HepG2 (cell line): ENCODE measurements at regions not wholly inside any gene's neighbourhood (a gene's known extent, or its start where the extent isn't known, plus 50 kb on each side); places are given as distances from the start of the nearest gene placed in this dataset.
A peak's percentile ranks its signal among the peaks of the same experiment; 100 is the strongest.

Experiments
- ATAC-seq: fragments of 200-7000 bp; cut with Tn5 transposase; 3 replicates; pipeline ENCODE4 v1.9.1; 2020; ENCODE audit warnings: mild to moderate bottlenecking, moderate library complexity
- BruUV-seq: library from RNA; stranded (reverse); fragments of 400-500 nt; replicated peaks from 2 replicates; lab custom pipeline; 2021; lab: Mats Ljungman, UMichigan
- CTCF ChIA-PET: fragments of 300-600 bp; formaldehyde crosslinking; extraction: SDS; loops from one replicate; lab custom pipeline; 2021; ENCODE audit warnings: low total read pairs, inconsistent platforms, low intra/inter-chr PET ratio; lab: Yijun Ruan, JAX
- POLR2A ChIA-PET: fragments of 350-600 bp; sonication (Branson Sonifier 250); formaldehyde crosslinking; loops from one replicate; lab custom pipeline; 2020; ENCODE audit warnings: antibody characterized with exemption, inconsistent platforms; lab: Yijun Ruan, JAX
- DNase-seq: peaks from one replicate; pipeline ENCODE4 v3.0.0-alpha.2; 2015; ENCODE audit warnings: low spot score
- FAIRE-seq: peaks from 3 replicates; lab custom pipeline; 2011; peaks lifted over from hg19 to GRCh38; lab: Jason Lieb, UNC
- H2AFZ ChIP-seq: one replicate; pipeline ENCODE4 v1.6.1; 2011; ENCODE audit warnings: low read length, inconsistent platforms
- H3K27ac ChIP-seq: fragments of 300-600 bp; 3 replicates; pipeline ENCODE4 v1.8.0; 2011; ENCODE audit warnings: mixed run types, mild to moderate bottlenecking, mixed read lengths, low read length, inconsistent platforms; ENCODE audit not compliant: insufficient read depth; ENCODE audit errors: extremely low read length
- H3K27me3 ChIP-seq, 2 experiments: fragments of 200-600 bp in 1 of 2; 2 replicates in 1 of 2; 3 replicates in 1 of 2; pipeline versions ENCODE4 v1.6.0 to v1.8.0; 2011; ENCODE audit warnings: low read length in 2 of 2, mild to moderate bottlenecking in 2 of 2, moderate library complexity in 2 of 2, inconsistent platforms in 1 of 2; ENCODE audit not compliant: insufficient read depth in 2 of 2, control insufficient read depth in 1 of 2
- H3K36me3 ChIP-seq, 2 experiments: fragments of 200-600 bp in 1 of 2; replicated peaks in 1 of 2; 2 replicates in 1 of 2; 3 replicates in 1 of 2; pipeline versions ENCODE4 v1.5.1 to v1.8.0; 2011; ENCODE audit warnings: low read length in 2 of 2, inconsistent platforms in 1 of 2; ENCODE audit not compliant: insufficient read depth in 2 of 2, control insufficient read depth in 1 of 2
- H3K4me1 ChIP-seq: 2 replicates; pipeline ENCODE4 v1.5.1; 2012; ENCODE audit warnings: low read length, inconsistent platforms; ENCODE audit not compliant: insufficient read depth
- H3K4me2 ChIP-seq: 2 replicates; pipeline ENCODE4 v1.6.0; 2011; ENCODE audit warnings: low read depth, low read length, inconsistent platforms
- H3K4me3 ChIP-seq, 3 experiments: fragments of 200-600 bp in 1 of 3; sonication (generic), shearing (Covaris generic) in 1 of 3; replicated peaks in 1 of 3; 2 replicates each; pipeline ENCODE4 v1.5.1; 2011 to 2016; ENCODE audit warnings: low read length in 3 of 3, inconsistent platforms in 2 of 3, low read depth in 2 of 3, mild to moderate bottlenecking in 2 of 3, control low read depth in 1 of 3, mixed read lengths in 1 of 3; ENCODE audit not compliant: insufficient read depth in 1 of 3
- H3K79me2 ChIP-seq: one replicate; pipeline ENCODE4 v1.6.1; 2011; ENCODE audit warnings: low read length, inconsistent platforms; ENCODE audit not compliant: insufficient read depth
- H3K9ac ChIP-seq: 2 replicates; pipeline ENCODE4 v1.6.0; 2011; ENCODE audit warnings: mild to moderate bottlenecking, low read depth, low read length, inconsistent platforms; ENCODE audit not compliant: insufficient read depth
- H3K9me3 ChIP-seq: 2 replicates; pipeline ENCODE4 v1.5.1; 2012; ENCODE audit warnings: mild to moderate bottlenecking, low read length
- H4K20me1 ChIP-seq: 2 replicates; pipeline ENCODE4 v1.6.0; 2011; ENCODE audit warnings: inconsistent platforms, mild to moderate bottlenecking, low read length, moderate library complexity; ENCODE audit not compliant: insufficient read depth
- CCAR2 ChIP-seq: fragments of 200-400 bp; formaldehyde crosslinking; optimal IDR thresholded peaks from 2 replicates; pipeline ENCODE3; 2018; ENCODE audit warnings: low read depth, mild to moderate bottlenecking, low read length, moderate library complexity
- KDM1A ChIP-seq: IDR thresholded peaks from 2 replicates; pipeline ENCODE4 v1.6.1; 2016; ENCODE audit warnings: missing compliant biosample characterization
- NFKBIZ ChIP-seq: IDR thresholded peaks from 2 replicates; pipeline ENCODE4 v1.6.1; 2018; ENCODE audit warnings: missing genetic modification reagents, missing compliant biosample characterization
- SRY ChIP-seq: sonication (generic); formaldehyde crosslinking; IDR thresholded peaks from 2 replicates; pipeline ENCODE4 v1.8.0; 2022; ENCODE audit warnings: mild to moderate bottlenecking, missing genetic modification reagents
- TCF7L2 ChIP-seq: IDR thresholded peaks from 2 replicates; pipeline ENCODE4 v1.6.1; 2011; ENCODE audit warnings: mild to moderate bottlenecking, low read depth, low read length, moderate library complexity
- ZNF17 ChIP-seq: sonication (generic); formaldehyde crosslinking; IDR thresholded peaks from 2 replicates; pipeline ENCODE4 v1.5.0; 2020; ENCODE audit warnings: mild to moderate bottlenecking, missing genetic modification reagents
- ZNF484 ChIP-seq: sonication (generic); formaldehyde crosslinking; IDR thresholded peaks from 2 replicates; pipeline ENCODE4 v1.5.1; 2020; ENCODE audit warnings: mild to moderate bottlenecking, low read depth, missing genetic modification reagents, borderline replicate concordance
- ZNF563 ChIP-seq: sonication (generic); formaldehyde crosslinking; IDR thresholded peaks from 2 replicates; pipeline ENCODE4 v1.8.0; 2022; ENCODE audit warnings: mild to moderate bottlenecking, moderate library complexity, missing genetic modification reagents
- ZNF616 ChIP-seq: sonication (generic); formaldehyde crosslinking; IDR thresholded peaks from 2 replicates; pipeline ENCODE4 v1.5.0; 2020; ENCODE audit warnings: low read depth, mild to moderate bottlenecking, missing genetic modification reagents
- WGBS: methylation state at CpG from one replicate; pipeline ENCODE4 v1.1.6; 2017; ENCODE audit warnings: low lambda C conversion rate; 5-methylcytosine and 5-hydroxymethylcytosine counted together
- in situ Hi-C: cut with HindIII; loops from 2 replicates; pipeline ENCODE4 v1.10.0; 2017; ENCODE audit warnings: low pct_unique_long_range_greater_than_20kb; ENCODE audit not compliant: extremely low pct_ligation_motif_present
- intact Hi-C: fragments of 100-400 bp; cut with micrococcal nuclease; formaldehyde crosslinking; loops from one replicate; pipeline ENCODE4 v1.10.0; 2022; ENCODE audit not compliant: unreplicated experiment
- TF ChIP-seq, protein P1 (sequence below): sonication (generic); formaldehyde crosslinking; IDR thresholded peaks from 2 replicates; pipeline ENCODE4 v1.4.0; 2020; ENCODE audit warnings: missing genetic modification reagents, borderline replicate concordance
- TF ChIP-seq, protein P2 (sequence below): IDR thresholded peaks from 2 replicates; pipeline ENCODE4 v1.6.1; 2016
- TF ChIP-seq, protein P3 (sequence below): sonication (generic); formaldehyde crosslinking; IDR thresholded peaks from 2 replicates; pipeline ENCODE4 v1.5.0; 2020; ENCODE audit warnings: missing genetic modification reagents
- TF ChIP-seq, protein P4 (sequence below): sonication (generic); formaldehyde crosslinking; IDR thresholded peaks from 2 replicates; pipeline ENCODE4 v1.4.0; 2020; ENCODE audit warnings: missing genetic modification reagents

DNA sequence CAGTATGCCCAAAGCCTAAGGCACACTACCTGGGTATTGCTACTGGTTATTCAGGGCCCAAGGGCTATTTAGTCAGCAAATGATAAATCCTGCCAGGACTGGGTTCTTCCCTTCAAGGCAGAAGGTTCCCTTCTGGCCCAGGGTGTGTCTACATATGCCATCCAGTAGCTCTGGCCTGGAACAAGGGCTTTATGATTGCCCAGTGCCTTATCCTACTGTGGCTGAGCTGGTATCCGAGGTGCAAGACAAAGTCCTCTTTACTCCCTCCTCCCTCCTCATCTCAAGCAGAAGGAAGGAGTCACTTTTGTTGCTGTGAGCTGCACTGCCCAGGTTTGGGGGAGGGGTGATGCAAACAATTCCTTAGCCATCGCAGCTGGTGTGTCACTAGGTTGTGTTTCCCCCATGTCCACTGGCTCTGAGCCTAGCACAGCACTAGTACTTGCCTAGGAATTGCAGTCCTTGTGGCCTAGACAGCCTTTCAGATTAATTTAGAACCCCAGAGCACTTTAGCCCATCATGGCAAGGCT is 221.8 kb upstream of the TGFBR2 start:
- peaks cover 11% of the 10 kb centered on the region; the same call in 1 of the 2 replicates for H3K4me1 ChIP-seq
- H2AFZ ChIP-seq = no peak overlapping the region
- in situ Hi-C loops = no loop called here
- peak overlapping the region; percentile 19 for H3K4me2 ChIP-seq
- no peaks in the 10 kb centered on the region; the same call in 1 of the 2 replicates for H3K9me3 ChIP-seq
- H3K27me3 ChIP-seq = no peaks in the 10 kb centered on the region
- intact Hi-C loops = no loop called here
- no TSS peak for BruUV-seq
- no peak for DNase-seq
- ATAC-seq = no peak
- no peak overlapping the region for H3K4me3 ChIP-seq
- H3K27ac ChIP-seq = no peak overlapping the region
- H3K36me3 ChIP-seq = no peaks in the 10 kb centered on the region
- CTCF ChIA-PET = no interaction called here
- no peak for FAIRE-seq
- H3K9ac ChIP-seq = no peak overlapping the region
- 8% methylated on average over 2 of the region's 2 CpGs for WGBS
- TF ChIP-seq, protein P1, sequence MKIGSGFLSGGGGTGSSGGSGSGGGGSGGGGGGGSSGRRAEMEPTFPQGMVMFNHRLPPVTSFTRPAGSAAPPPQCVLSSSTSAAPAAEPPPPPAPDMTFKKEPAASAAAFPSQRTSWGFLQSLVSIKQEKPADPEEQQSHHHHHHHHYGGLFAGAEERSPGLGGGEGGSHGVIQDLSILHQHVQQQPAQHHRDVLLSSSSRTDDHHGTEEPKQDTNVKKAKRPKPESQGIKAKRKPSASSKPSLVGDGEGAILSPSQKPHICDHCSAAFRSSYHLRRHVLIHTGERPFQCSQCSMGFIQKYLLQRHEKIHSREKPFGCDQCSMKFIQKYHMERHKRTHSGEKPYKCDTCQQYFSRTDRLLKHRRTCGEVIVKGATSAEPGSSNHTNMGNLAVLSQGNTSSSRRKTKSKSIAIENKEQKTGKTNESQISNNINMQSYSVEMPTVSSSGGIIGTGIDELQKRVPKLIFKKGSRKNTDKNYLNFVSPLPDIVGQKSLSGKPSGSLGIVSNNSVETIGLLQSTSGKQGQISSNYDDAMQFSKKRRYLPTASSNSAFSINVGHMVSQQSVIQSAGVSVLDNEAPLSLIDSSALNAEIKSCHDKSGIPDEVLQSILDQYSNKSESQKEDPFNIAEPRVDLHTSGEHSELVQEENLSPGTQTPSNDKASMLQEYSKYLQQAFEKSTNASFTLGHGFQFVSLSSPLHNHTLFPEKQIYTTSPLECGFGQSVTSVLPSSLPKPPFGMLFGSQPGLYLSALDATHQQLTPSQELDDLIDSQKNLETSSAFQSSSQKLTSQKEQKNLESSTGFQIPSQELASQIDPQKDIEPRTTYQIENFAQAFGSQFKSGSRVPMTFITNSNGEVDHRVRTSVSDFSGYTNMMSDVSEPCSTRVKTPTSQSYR (CRISPR knock-in tag) = peak; percentile 69; the same call in 1 of the 2 replicates
- TF ChIP-seq, protein P2, sequence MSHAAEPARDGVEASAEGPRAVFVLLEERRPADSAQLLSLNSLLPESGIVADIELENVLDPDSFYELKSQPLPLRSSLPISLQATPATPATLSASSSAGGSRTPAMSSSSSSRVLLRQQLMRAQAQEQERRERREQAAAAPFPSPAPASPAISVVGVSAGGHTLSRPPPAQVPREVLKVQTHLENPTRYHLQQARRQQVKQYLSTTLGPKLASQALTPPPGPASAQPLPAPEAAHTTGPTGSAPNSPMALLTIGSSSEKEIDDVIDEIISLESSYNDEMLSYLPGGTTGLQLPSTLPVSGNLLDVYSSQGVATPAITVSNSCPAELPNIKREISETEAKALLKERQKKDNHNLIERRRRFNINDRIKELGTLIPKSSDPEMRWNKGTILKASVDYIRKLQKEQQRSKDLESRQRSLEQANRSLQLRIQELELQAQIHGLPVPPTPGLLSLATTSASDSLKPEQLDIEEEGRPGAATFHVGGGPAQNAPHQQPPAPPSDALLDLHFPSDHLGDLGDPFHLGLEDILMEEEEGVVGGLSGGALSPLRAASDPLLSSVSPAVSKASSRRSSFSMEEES = no peak
- peak; percentile 97 for TF ChIP-seq ZNF563
- POLR2A ChIA-PET = no interaction called here
- no peaks in the 10 kb centered on the region for H4K20me1 ChIP-seq
- no peaks in the 10 kb centered on the region for H3K79me2 ChIP-seq

DNA sequence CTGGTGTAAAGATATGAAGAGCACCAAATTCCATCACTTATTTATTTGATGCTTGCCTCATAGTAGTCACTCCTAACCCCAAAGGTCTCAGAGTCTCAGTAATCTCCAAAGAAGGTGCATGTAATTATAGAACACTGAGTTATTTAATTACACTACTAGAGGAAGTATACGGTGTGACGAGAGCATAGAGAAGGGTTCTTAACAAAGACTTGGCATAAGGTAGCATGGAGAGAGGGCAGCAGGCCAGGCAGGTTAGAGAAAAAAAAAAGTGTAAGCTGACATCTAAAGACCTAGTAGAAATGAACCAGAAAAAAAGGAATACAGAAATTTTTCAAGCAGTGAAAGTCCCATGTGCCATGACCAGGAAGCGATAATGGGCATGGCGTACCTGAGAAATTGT is 213.3 kb upstream of the TGFBR2 start:
- ChIA-PET CTCF (no interaction called here), POLR2A (no interaction called here)
- no peak overlapping the region for H3K9ac ChIP-seq
- H4K20me1 ChIP-seq = no peaks in the 10 kb centered on the region
- intact Hi-C loops = no loop called here
- H3K4me2 ChIP-seq = no peak overlapping the region
- H3K27me3 ChIP-seq = no peaks in the 10 kb centered on the region
- H3K27ac ChIP-seq = no peak overlapping the region
- no peak overlapping the region for H3K4me3 ChIP-seq
- H3K4me1 ChIP-seq = 0 out of 2 replicates have a peak, but pooled peaks cover 8% of the 10 kb centered on the region
- no peaks in the 10 kb centered on the region for H3K9me3 ChIP-seq
- BruUV-seq = no TSS peak
- no peak overlapping the region for H2AFZ ChIP-seq
- ATAC-seq (no peak), FAIRE-seq (no peak), DNase-seq (no peak)
- in situ Hi-C loops = no loop called here
- WGBS = 100% methylated on average over 4 of the region's 4 CpGs
- no peaks in the 10 kb centered on the region for H3K36me3 ChIP-seq
- no peaks in the 10 kb centered on the region for H3K79me2 ChIP-seq
- TF ChIP-seq ZNF484 (CRISPR knock-in tag) (no peak), KDM1A (CRISPR knock-in tag) (no peak), SRY (CRISPR knock-in tag) (no peak), CCAR2 (no peak), NFKBIZ (no peak), TCF7L2 (no peak), ZNF616 (no peak), ZNF17 (CRISPR knock-in tag) (no peak)
- TF ChIP-seq, protein P3, sequence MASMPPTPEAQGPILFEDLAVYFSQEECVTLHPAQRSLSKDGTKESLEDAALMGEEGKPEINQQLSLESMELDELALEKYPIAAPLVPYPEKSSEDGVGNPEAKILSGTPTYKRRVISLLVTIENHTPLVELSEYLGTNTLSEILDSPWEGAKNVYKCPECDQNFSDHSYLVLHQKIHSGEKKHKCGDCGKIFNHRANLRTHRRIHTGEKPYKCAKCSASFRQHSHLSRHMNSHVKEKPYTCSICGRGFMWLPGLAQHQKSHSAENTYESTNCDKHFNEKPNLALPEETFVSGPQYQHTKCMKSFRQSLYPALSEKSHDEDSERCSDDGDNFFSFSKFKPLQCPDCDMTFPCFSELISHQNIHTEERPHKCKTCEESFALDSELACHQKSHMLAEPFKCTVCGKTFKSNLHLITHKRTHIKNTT (CRISPR knock-in tag) = no peak
- TF ChIP-seq, protein P4, sequence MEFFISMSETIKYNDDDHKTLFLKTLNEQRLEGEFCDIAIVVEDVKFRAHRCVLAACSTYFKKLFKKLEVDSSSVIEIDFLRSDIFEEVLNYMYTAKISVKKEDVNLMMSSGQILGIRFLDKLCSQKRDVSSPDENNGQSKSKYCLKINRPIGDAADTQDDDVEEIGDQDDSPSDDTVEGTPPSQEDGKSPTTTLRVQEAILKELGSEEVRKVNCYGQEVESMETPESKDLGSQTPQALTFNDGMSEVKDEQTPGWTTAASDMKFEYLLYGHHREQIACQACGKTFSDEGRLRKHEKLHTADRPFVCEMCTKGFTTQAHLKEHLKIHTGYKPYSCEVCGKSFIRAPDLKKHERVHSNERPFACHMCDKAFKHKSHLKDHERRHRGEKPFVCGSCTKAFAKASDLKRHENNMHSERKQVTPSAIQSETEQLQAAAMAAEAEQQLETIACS = no peak
